K562 (cell line): ENCODE measurements at regions not wholly inside any gene's neighbourhood (a gene's known extent, or its start where the extent isn't known, plus 50 kb on each side); places are given as distances from the start of the nearest gene placed in this dataset.
"Not testable (repeated sequence)": the region's sequence is repeated elsewhere in the genome, so short reads cannot be mapped to it uniquely, and the experiment has no call there.

ENCODE experiments used
- ATAC-seq: fragments of 200-7000 bp; cut with Tn5 transposase; 3 replicates; pipeline ENCODE4 v1.9.1; 2020; ENCODE audit warnings: moderate library complexity
- BruUV-seq: library from RNA; stranded (reverse); fragments of 400-500 nt; replicated peaks from 2 replicates; lab custom pipeline; 2021; lab: Mats Ljungman, UMichigan
- CTCF ChIA-PET: fragments of 300-600 bp; formaldehyde crosslinking; extraction: SDS; loops from one replicate; lab custom pipeline; 2021; ENCODE audit warnings: low intra/inter-chr PET ratio; lab: Yijun Ruan, JAX
- POLR2A ChIA-PET: fragments of 300-600, 350-650 bp; sonication (Branson Sonifier 250); formaldehyde crosslinking; extraction: SDS; loops from one replicate; lab custom pipeline; 2021; ENCODE audit warnings: antibody characterized with exemption, inconsistent platforms; lab: Yijun Ruan, JAX
- DNase-seq, 4 experiments: peaks; one replicate each; pipeline versions ENCODE4 v3.0.0 to v3.0.0-alpha.2; 2011 to 2018; ENCODE audit warnings: low spot score in 3 of 4, mixed read lengths in 3 of 4; ENCODE audit errors: extremely low read depth in 1 of 4
- FAIRE-seq: peaks from 2 replicates; lab custom pipeline; 2011; peaks lifted over from hg19 to GRCh38; lab: Jason Lieb, UNC
- H2AFZ ChIP-seq: 2 replicates; pipeline ENCODE4 v1.6.0; 2011; ENCODE audit warnings: low read depth, low read length, control low read depth, inconsistent platforms
- H3K27ac ChIP-seq: fragments of 200-600 bp; 3 replicates; pipeline ENCODE4 v1.8.0; 2011; ENCODE audit warnings: low read depth, mild to moderate bottlenecking, control low read depth, inconsistent platforms, low read length, moderate library complexity, mixed read lengths; ENCODE audit errors: extremely low read depth
- H3K27me3 ChIP-seq, 2 experiments: fragments of 300-600 bp in 1 of 2; 2 replicates in 1 of 2; 3 replicates in 1 of 2; pipeline versions ENCODE4 v1.6.0 to v1.8.0; 2011; ENCODE audit warnings: inconsistent platforms in 2 of 2, low read length in 2 of 2, mild to moderate bottlenecking in 1 of 2, mixed read lengths in 1 of 2, moderate library complexity in 1 of 2; ENCODE audit not compliant: control insufficient read depth in 2 of 2, insufficient read depth in 2 of 2
- H3K36me3 ChIP-seq: fragments of 300-600 bp; 3 replicates; pipeline ENCODE4 v1.8.0; 2011; ENCODE audit warnings: mild to moderate bottlenecking, low read length, inconsistent platforms; ENCODE audit not compliant: control insufficient read depth, insufficient read depth
- H3K4me1 ChIP-seq, 2 experiments: fragments of 200-600 bp in 1 of 2; replicated peaks in 1 of 2; 2 replicates in 1 of 2; 3 replicates in 1 of 2; pipeline versions ENCODE4 v1.5.1 to v1.8.0; 2011; ENCODE audit warnings: inconsistent platforms in 2 of 2, low read length in 2 of 2, mild to moderate bottlenecking in 1 of 2, mixed read lengths in 1 of 2, moderate library complexity in 1 of 2; ENCODE audit not compliant: control insufficient read depth in 2 of 2, insufficient read depth in 2 of 2
- H3K4me2 ChIP-seq: 2 replicates; pipeline ENCODE4 v1.6.1; 2011; ENCODE audit warnings: low read length, control low read depth, inconsistent platforms, mixed read lengths; ENCODE audit not compliant: insufficient read depth
- H3K4me3 ChIP-seq: fragments of 200-600 bp; sonication (generic), shearing (Covaris generic); 2 replicates; pipeline ENCODE4 v1.5.1; 2016; ENCODE audit warnings: control low read depth, inconsistent platforms
- H3K79me2 ChIP-seq: fragments of 200-600 bp; 3 replicates; pipeline ENCODE4 v1.8.0; 2011; ENCODE audit warnings: low read length, inconsistent platforms; ENCODE audit not compliant: control insufficient read depth, insufficient read depth
- H3K9ac ChIP-seq, 2 experiments: 2 replicates each; pipeline versions ENCODE4 v1.6.0 to v1.6.1; 2011; ENCODE audit warnings: low read depth in 2 of 2, low read length in 2 of 2, control low read depth in 1 of 2, inconsistent platforms in 1 of 2, mild to moderate bottlenecking in 1 of 2, mixed read lengths in 1 of 2; ENCODE audit not compliant: insufficient read depth in 1 of 2
- H3K9me1 ChIP-seq: one replicate; pipeline ENCODE4 v1.6.0; 2011; ENCODE audit warnings: inconsistent platforms, mild to moderate bottlenecking, low read length, moderate library complexity; ENCODE audit not compliant: control insufficient read depth, insufficient read depth
- H3K9me3 ChIP-seq: replicated peaks from 2 replicates; pipeline ENCODE4 v1.5.1; 2011; ENCODE audit warnings: low read depth, low read length, inconsistent platforms; ENCODE audit not compliant: control insufficient read depth, insufficient read depth
- H4K20me1 ChIP-seq: replicated peaks from 2 replicates; pipeline ENCODE4 v1.6.1; 2011; ENCODE audit warnings: low read length, inconsistent platforms, mixed read lengths; ENCODE audit not compliant: control insufficient read depth, insufficient read depth
- BDP1 ChIP-seq: IDR thresholded peaks from 3 replicates; pipeline ENCODE4 v1.6.1; 2011; ENCODE audit not compliant: insufficient read length, insufficient read depth
- FOXA3 ChIP-seq, 2 experiments: fragments of 450-650 bp in 1 of 2; sonication (generic) in 1 of 2; formaldehyde crosslinking; IDR thresholded peaks in 1 of 2; conservative IDR thresholded peaks in 1 of 2; 2 replicates each; pipeline versions ENCODE4 v1.4.0 to v1.8.0; 2020 to 2022; ENCODE audit warnings: mild to moderate bottlenecking in 2 of 2, missing genetic modification reagents in 1 of 2
- NFYB ChIP-seq: IDR thresholded peaks from 2 replicates; pipeline ENCODE4 v1.6.1; 2011; ENCODE audit warnings: mild to moderate bottlenecking, moderate library complexity; ENCODE audit not compliant: insufficient read length; ENCODE audit errors: extremely low read depth
- NR2C2 ChIP-seq, 2 experiments: fragments of 200-800 bp in 1 of 2; sonication (Bioruptor generic) in 1 of 2; sonication (generic) in 1 of 2; formaldehyde crosslinking in 1 of 2; IDR thresholded peaks; 2 replicates each; pipeline versions ENCODE4 v1.6.1 to v1.8.0; 2016 to 2022; ENCODE audit warnings: mild to moderate bottlenecking in 1 of 2, missing compliant biosample characterization in 1 of 2, missing genetic modification characterization in 1 of 2, missing genetic modification reagents in 1 of 2
- PHB2 ChIP-seq: fragments of 450-650 bp; IDR thresholded peaks from 2 replicates; pipeline ENCODE4 v1.6.1; 2017; ENCODE audit warnings: low read depth
- ZNF146 ChIP-seq: IDR thresholded peaks from one replicate; pipeline ENCODE4 v1.6.1; 2018; ENCODE audit warnings: missing compliant biosample characterization; ENCODE audit not compliant: unreplicated experiment
- ZNF217 ChIP-seq: sonication (generic); formaldehyde crosslinking; IDR thresholded peaks from 2 replicates; pipeline ENCODE4 v1.8.0; 2022; ENCODE audit warnings: mild to moderate bottlenecking, missing genetic modification reagents
- ZNF668 ChIP-seq: fragments of 250-450 bp; sonication (Bioruptor Pico); IDR thresholded peaks from 2 replicates; pipeline ENCODE4 v1.8.0; 2022; ENCODE audit warnings: mild to moderate bottlenecking, inconsistent platforms
- WGBS: fragments of 100-300 bp; shearing (Covaris generic); methylation state at CpG from one replicate; pipeline ENCODE4 v1.1.6; 2016; ENCODE audit warnings: low coverage, mixed read lengths; ENCODE audit not compliant: insufficient coverage; ENCODE audit errors: missing lambda C conversion rate; 5-methylcytosine and 5-hydroxymethylcytosine counted together
- in situ Hi-C: fragments of 300-500 bp; cut with MboI; formaldehyde crosslinking; loops from 4 replicates; pipeline ENCODE4 v1.15.0; 2018; ENCODE audit warnings: inconsistent platforms, mixed read lengths
- intact Hi-C: fragments of 100-400 bp; cut with micrococcal nuclease; formaldehyde crosslinking; loops from 2 replicates; pipeline ENCODE4 v1.14.2; 2022
- TF ChIP-seq, protein P1 (sequence below): fragments of 450-650 bp; IDR thresholded peaks from 2 replicates; pipeline ENCODE4 v1.6.1; 2016

DNA sequence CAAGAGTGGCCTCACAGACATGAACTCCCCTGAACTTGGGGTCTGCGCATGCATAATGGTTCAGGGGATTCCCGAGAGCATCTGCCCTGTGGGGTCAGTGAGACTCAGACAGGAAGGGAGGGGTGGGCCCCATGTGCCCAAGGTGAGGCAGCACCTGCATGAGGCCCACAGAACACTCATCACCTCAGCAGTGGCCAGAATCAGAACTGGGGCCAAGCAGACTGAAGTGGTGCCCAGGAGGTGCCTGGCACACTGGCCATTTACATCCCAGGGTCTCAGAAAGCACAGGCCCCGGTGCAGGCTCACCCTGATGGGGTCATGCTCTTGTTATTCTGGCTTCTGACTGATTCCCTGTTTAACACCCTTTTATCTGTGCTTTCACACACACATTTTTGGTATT lies 77.4 kb upstream of the C15orf39 start:
- ATAC-seq: peak; percentile 53
- H3K27me3 ChIP-seq; intact Hi-C loops; H3K79me2 ChIP-seq; H3K9me3 ChIP-seq; H3K9me1 ChIP-seq; FAIRE-seq; H3K36me3 ChIP-seq; DNase-seq; CTCF ChIA-PET; BruUV-seq; in situ Hi-C loops; H3K4me3 ChIP-seq; H4K20me1 ChIP-seq; TF ChIP-seq NR2C2 (CRISPR knock-in tag; IDR thresholded peaks at IDR 0.05): not testable (repeated sequence)
- peak overlapping the region; percentile 84; the same call in 2 of the 3 replicates for H3K27ac ChIP-seq
- H3K4me1 ChIP-seq: peaks cover 21 to 22% of the 10 kb centered on the region in 2 experiments
- H2AFZ ChIP-seq: 0 out of 2 replicates have a peak overlapping the region, but pooled peaks have one; percentile 22
- peak overlapping the region in 1 of 2 experiments; percentile 77; a peak in 2 of 4 replicates for H3K9ac ChIP-seq
- peak overlapping the region; percentile 54 for H3K4me2 ChIP-seq
- WGBS: 66% methylated on average over 3 of the region's 3 CpGs
- POLR2A ChIA-PET: interaction anchor here (1.0 kb wide), 1 partner anchor 17 kb away, joined by 3 read pairs; no protein-coding TSS in a partner anchor
- 0 out of 2 replicates have a peak, but pooled peaks have one; percentile 2 for TF ChIP-seq NR2C2 (tag; IDR thresholded peaks at IDR 0.05)

DNA sequence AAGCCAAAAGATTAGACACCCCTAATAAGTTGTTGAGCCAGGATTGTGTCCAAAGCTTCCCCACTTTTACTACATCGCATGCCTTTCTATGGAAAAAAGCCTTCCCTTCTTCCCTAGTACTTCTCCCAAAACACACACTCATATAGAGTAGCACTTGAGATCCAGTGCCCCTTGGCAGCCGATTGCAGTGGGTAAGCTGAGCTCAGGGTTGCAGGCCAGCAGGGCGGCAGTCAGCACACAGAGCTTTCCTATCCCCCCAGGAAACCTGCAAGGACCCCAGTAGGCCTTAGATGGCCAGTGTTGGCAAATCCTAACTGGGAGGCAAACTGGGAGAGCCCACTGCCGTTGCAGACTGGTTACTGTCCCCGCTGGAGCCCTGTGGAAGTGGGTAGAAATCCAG lies 75.7 kb upstream of the C15orf39 start:
- Histone ChIP-seq H3K9ac (no peak overlapping the region), H3K4me2 (no peak overlapping the region), H3K4me1 (peaks cover 22 to 27% of the 10 kb centered on the region in 2 experiments)
- no TSS peak for BruUV-seq
- TF ChIP-seq ZNF146 (CRISPR knock-in tag) (no peak), ZNF668 (CRISPR knock-in tag) (no peak), NFYB (no peak), ZNF217 (no peak), PHB2 (no peak), BDP1 (no peak), FOXA3 (CRISPR knock-in tag; conservative IDR thresholded peaks at IDR 0.05 in 1 of 2, IDR thresholded peaks at IDR 0.05 in 1 of 2) (no peak)
- TF ChIP-seq, protein P1, sequence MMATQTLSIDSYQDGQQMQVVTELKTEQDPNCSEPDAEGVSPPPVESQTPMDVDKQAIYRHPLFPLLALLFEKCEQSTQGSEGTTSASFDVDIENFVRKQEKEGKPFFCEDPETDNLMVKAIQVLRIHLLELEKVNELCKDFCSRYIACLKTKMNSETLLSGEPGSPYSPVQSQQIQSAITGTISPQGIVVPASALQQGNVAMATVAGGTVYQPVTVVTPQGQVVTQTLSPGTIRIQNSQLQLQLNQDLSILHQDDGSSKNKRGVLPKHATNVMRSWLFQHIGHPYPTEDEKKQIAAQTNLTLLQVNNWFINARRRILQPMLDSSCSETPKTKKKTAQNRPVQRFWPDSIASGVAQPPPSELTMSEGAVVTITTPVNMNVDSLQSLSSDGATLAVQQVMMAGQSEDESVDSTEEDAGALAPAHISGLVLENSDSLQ: no peak
- TF ChIP-seq, all 486 proteins: peak for 0
- no peak for DNase-seq
- ATAC-seq: no peak
- WGBS: 84% methylated on average over 5 of the region's 5 CpGs
- Histone ChIP-seq H3K27ac (no peak overlapping the region), H3K79me2 (no peaks in the 10 kb centered on the region), H4K20me1 (no peaks in the 10 kb centered on the region), H2AFZ (no peak overlapping the region), H3K36me3 (no peaks in the 10 kb centered on the region), H3K9me1 (no peaks in the 10 kb centered on the region), H3K9me3 (no peaks in the 10 kb centered on the region), H3K27me3 (no peaks in the 10 kb centered on the region), H3K4me3 (no peak overlapping the region)
- CTCF ChIA-PET: no interaction called here
- POLR2A ChIA-PET: interaction anchor here (0.5 to 1.4 kb wide), 4 partner anchors 13 to 621 kb away, joined by 3 to 4 read pairs (median 4); partner anchors contain the start of gene C15orf39
- intact Hi-C loops: loop anchor here (5.0 kb wide), 2 partner anchors 36 to 76 kb away; partner anchors contain the start of gene C15orf39
- in situ Hi-C loops: no loop called here
- no peak for FAIRE-seq
